ENCODE measurements at regions not wholly inside any gene's neighbourhood (a gene's known extent, or its start where the extent isn't known, plus 50 kb on each side); places are given as distances from the start of the nearest gene placed in this dataset.
A peak's percentile ranks its signal among the peaks of the same experiment; 100 is the strongest.
"Not testable (repeated sequence)": the region's sequence is repeated elsewhere in the genome, so short reads cannot be mapped to it uniquely, and the experiment has no call there.

DNA sequence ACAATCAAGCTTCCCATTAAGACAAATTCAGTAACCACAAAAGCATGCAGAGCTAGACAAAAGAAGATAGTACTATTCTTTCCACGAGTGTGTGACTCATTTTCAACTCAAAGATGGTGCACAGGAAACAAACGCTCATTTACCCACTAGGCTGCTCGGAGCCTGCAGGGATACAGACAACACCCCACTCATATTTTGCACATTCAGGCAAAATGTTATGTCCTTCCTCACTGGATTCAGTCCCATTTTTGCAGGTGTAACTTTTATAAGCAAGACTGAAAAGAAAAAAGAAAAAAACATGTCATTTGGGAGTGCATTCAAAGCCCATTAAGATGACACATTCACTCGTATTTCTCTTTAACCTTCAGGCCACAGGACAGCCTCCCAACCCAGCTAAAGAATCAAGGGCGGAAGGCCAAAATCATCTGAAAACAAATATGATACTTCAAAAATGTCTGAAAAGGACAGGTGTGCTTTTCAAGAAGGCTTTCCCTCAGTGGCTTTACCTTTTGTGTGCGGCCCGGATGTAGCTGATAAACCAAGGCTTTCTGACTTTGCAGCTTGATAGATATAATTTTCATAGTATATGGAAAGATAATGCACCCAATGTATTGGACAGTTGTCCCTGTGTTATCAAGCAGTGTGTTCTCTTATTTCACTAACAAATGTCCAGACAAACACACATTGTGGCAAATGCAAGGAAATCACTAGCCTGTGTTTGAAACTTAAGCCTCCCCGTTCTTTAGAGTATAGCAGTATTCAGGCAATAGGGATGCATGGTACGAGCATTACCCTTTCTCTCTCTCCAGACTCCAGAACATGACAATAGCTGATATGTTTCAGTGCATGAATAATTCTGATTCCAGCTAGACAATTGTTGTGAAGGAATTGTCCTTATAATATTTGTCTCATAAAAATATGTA lies 147.8 kb upstream of the KRR1 start:
- H3K36me3 Mint-ChIP-seq (ENCODE audit: insufficient read depth) = no peaks in the 10 kb centered on the region
- no peaks in the 10 kb centered on the region for H3K9me3 Mint-ChIP-seq
- DNase-seq (no peak), ATAC-seq (peak; percentile 59 to 62)
- H3K4me3 Mint-ChIP-seq = no peak overlapping the region
- H3K27me3 Mint-ChIP-seq (ENCODE audit: low read depth) = no peaks in the 10 kb centered on the region
- peaks cover 15% of the 10 kb centered on the region for H3K4me1 Mint-ChIP-seq (ENCODE audit: low read depth)

DNA sequence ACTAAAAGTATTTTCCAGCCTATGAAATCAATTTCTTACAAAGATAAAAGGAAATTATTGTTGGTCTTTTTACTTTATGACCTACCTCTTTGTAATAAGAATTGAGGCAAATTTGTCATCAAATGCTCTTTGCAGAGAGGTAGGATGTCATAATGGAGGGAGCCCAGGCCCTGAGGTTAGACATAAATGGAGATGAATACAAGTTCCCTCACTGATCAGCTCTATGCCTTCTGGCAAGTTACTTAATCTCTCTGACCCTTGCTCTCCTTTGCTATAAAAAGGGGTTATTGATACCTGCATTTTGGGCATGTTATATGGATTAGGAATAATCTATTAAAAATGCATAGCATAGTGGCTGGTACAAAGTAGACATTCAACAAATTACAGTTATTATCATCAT lies 146.9 kb upstream of the KRR1 start:
- peaks cover 15% of the 10 kb centered on the region for H3K4me1 Mint-ChIP-seq (ENCODE audit: low read depth)
- H3K4me3 Mint-ChIP-seq = no peak overlapping the region
- no peaks in the 10 kb centered on the region for H3K36me3 Mint-ChIP-seq (ENCODE audit: insufficient read depth)
- ATAC-seq = no peak
- H3K9me3 Mint-ChIP-seq = no peaks in the 10 kb centered on the region
- peaks cover 4% of the 10 kb centered on the region for H3K27me3 Mint-ChIP-seq (ENCODE audit: low read depth)
- no peak for DNase-seq

DNA sequence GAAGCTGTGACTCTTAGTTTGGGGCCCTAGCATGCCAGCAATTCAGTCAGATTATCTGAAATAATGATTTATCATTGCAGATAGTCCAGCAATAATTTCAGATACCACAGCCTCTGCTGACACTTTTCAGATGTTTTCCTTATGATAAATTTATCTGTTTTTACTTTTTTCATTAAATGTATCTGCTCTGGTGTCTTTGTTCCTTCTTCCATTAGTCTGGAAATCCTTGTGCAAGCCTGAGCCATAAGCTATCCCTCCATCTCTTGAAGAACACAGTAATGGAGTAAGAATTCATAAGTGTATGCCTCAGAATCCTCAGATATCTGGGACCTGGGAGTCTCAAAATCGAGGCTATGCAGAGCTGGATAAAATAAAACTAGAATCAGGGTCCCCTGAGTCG lies 146.4 kb upstream of the KRR1 start:
- no peak for ATAC-seq
- Mint-ChIP-seq H3K9me3 (no peaks in the 10 kb centered on the region), H3K4me1 (ENCODE audit: low read depth) (peaks cover 15% of the 10 kb centered on the region)

DNA sequence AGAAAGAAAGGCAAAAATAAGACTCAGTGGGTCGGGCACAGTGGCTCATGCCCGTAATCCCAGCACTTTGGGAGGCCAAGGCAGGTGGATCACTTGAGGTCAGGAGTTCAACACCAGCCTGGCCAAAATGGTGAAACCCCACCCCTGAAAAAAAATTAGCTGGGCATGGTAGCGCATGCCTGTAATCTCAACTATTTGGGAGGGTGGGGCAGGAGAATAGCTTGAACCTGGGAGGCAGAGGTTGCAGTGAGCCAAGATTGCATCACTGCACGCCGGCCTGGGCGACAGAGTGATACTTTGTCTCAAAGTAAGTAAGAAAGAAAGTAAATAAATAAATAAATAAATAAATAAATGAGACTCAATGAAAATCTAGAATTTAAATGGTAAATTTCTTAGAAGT lies 145.9 kb upstream of the KRR1 start:
- not testable (repeated sequence) for H3K4me3 Mint-ChIP-seq; H3K27me3 Mint-ChIP-seq (ENCODE audit: low read depth); H3K9me3 Mint-ChIP-seq; ATAC-seq; DNase-seq; H3K36me3 Mint-ChIP-seq (ENCODE audit: insufficient read depth)
- peaks cover 15% of the 10 kb centered on the region for H3K4me1 Mint-ChIP-seq (ENCODE audit: low read depth)

More for the DNA sequence above, 146.4 kb upstream of the KRR1 start:
- Mint-ChIP-seq H3K27me3 (ENCODE audit: low read depth) (peaks cover 5% of the 10 kb centered on the region), H3K4me3 (no peak overlapping the region), H3K36me3 (ENCODE audit: insufficient read depth) (no peaks in the 10 kb centered on the region)
- DNase-seq = no peak

DNA sequence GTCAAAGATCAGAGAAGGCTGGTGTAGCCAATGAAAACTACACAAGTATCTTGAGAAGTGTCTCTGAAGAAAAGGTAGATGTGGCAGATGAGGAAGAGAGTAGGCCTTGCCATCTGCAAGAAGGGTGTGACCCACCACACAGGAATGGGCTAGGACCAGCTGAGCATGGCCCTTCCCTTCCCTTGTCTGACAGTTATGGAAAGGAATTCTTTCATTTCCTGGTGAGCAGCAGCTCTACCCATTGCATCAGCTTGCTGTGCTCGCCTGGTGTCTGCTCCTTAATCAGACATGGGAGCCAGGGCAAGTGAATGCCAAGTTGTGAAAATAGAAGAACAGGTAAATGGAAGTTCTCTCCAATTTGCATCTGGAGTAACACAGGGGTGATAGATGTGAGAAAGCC lies 145.2 kb upstream of the KRR1 start:
- H3K9me3 Mint-ChIP-seq = no peaks in the 10 kb centered on the region
- ATAC-seq = no peak
- no peak overlapping the region for H3K4me3 Mint-ChIP-seq
- H3K4me1 Mint-ChIP-seq (ENCODE audit: low read depth) = peaks cover 15% of the 10 kb centered on the region
- no peaks in the 10 kb centered on the region for H3K36me3 Mint-ChIP-seq (ENCODE audit: insufficient read depth)
- no peak for DNase-seq
- H3K27me3 Mint-ChIP-seq (ENCODE audit: low read depth) = peaks cover 5% of the 10 kb centered on the region

DNA sequence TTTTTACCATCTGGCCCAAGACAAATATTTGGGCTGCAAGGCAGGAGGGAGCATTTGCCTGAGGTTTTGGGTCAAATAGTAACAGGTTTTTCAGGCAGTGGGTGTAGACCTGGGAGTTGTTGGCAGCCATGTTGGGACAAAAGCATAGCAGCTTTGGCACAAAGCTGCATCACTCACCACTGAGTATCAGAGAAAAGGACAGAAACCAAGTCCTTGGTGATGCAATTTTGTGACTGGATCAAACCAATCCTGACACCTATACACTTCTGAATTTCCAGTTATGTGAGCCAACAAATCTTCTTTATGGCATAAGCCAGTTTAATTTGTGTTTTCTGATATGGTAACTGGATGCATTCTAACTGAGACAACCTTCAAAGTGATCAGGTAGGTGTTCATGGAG lies 144.8 kb upstream of the KRR1 start:
- Mint-ChIP-seq H3K4me1 (ENCODE audit: low read depth) (peaks cover 15% of the 10 kb centered on the region), H3K36me3 (ENCODE audit: insufficient read depth) (no peaks in the 10 kb centered on the region), H3K4me3 (no peak overlapping the region), H3K9me3 (no peaks in the 10 kb centered on the region), H3K27me3 (ENCODE audit: low read depth) (peaks cover 9% of the 10 kb centered on the region)
- ATAC-seq (no peak), DNase-seq (no peak)

DNA sequence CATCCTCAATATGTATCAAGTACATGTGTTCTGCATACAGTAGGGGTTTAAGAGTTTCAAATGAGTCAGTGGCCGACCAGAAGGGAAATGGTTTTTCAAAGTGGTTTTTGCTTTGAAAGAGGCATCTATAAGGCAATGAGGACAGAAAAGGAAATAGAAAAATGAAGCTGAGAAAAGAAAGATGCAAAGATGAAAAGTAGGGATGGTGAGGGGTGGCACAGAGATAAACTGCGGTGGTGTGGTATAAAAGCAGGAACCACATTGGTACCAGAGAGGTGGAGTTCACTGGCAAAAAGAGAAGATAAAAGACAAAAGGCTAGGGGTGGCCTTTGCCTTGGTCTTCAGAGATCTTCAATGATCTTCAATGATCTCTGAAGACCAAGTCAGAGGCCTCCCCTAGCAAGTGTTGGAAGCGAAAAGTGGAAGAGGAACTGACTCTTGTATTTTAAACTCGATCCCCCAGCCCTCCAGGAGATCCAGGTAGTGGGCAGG lies 144.0 kb upstream of the KRR1 start:
- peaks cover 15% of the 10 kb centered on the region for H3K4me1 Mint-ChIP-seq (ENCODE audit: low read depth)
- DNase-seq = no peak

DNA sequence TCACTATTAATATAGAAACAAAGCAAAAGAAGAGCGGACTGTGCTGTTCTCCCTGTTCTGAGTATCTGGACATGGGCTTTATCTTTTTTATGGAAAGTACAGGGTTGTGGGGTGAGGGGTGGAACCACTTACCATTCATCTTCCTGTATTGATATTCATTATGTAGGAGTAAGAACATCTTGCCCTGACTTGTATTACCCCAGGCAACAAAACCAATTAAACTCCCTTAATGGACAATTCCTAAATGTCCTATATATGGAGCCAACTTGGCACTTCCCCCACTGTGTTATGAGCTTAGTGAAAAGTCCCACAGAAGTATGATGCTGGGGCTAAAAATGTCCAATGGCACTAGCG lies 139.9 kb upstream of the KRR1 start:
- Mint-ChIP-seq H3K9me3 (no peaks in the 10 kb centered on the region), H3K4me1 (ENCODE audit: low read depth) (peaks cover 10% of the 10 kb centered on the region), H3K4me3 (no peak overlapping the region), H3K27me3 (ENCODE audit: low read depth) (peaks cover 19% of the 10 kb centered on the region), H3K36me3 (ENCODE audit: insufficient read depth) (no peaks in the 10 kb centered on the region)
- ATAC-seq (no peak), DNase-seq (no peak)

More for the DNA sequence above, 144.0 kb upstream of the KRR1 start:
- peaks cover 13% of the 10 kb centered on the region for H3K27me3 Mint-ChIP-seq (ENCODE audit: low read depth)
- peak; percentile 16 to 29 for ATAC-seq
- no peaks in the 10 kb centered on the region for H3K36me3 Mint-ChIP-seq (ENCODE audit: insufficient read depth)
- H3K4me3 Mint-ChIP-seq = no peak overlapping the region
- H3K9me3 Mint-ChIP-seq = no peaks in the 10 kb centered on the region

DNA sequence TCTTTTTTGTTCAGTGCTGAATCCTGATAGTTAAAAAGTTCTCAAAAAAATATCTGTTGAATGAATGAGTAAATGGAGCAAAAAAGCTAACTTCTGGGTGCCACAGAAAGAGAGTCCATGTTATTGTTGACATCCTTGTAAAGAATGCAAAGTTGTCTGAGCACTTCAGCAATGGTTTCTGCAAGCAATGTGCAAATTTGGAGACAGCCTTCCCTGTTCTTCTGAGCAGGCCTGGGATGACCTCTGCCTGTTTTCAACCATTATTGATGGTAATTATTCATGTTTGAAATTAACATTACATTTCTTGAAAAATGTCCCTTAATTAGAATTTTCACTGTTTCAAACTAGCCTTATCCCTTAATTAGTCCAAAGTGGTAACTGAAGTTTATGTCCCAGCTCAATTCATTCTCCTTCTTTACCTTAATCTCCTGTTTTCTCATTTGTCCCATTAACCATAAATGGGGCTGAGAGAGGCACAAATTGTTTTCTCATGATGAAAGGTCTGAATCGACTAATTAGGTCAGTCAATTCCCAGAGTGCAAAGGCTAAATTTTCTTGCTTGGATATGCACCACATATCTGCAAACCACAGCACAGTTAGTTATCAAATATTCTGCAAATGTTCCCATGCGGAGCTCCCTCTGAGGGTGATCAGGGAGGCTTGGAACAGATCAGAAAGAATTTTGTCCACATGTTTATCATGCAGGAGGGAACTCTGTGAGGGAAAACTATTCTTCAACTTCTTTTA lies 139.4 kb upstream of the KRR1 start:
- Mint-ChIP-seq H3K27me3 (ENCODE audit: low read depth) (peaks cover 19% of the 10 kb centered on the region), H3K9me3 (no peaks in the 10 kb centered on the region), H3K4me3 (no peak overlapping the region), H3K4me1 (ENCODE audit: low read depth) (peaks cover 10% of the 10 kb centered on the region), H3K36me3 (ENCODE audit: insufficient read depth) (no peaks in the 10 kb centered on the region)
- DNase-seq (no peak), ATAC-seq (no peak)

DNA sequence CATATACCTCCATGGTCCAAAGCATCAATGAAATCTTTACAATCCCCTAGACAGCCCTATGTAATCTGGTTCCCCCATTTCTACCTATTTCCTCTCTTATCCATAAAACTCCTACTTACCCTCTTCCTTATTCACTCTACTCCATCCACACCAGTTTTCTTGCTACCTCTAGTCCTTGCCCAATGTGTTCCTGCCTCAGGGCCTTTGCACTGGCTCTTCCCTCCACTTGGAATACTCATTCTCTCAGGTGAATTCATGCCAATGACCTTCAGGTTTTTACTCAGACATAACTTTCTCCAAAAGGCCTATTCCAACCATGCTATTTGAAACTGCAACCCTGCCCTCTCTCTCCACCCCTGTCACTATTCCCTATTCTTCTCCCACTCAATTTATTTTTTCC lies 138.7 kb upstream of the KRR1 start:
- peaks cover 19% of the 10 kb centered on the region for H3K27me3 Mint-ChIP-seq (ENCODE audit: low read depth)

DNA sequence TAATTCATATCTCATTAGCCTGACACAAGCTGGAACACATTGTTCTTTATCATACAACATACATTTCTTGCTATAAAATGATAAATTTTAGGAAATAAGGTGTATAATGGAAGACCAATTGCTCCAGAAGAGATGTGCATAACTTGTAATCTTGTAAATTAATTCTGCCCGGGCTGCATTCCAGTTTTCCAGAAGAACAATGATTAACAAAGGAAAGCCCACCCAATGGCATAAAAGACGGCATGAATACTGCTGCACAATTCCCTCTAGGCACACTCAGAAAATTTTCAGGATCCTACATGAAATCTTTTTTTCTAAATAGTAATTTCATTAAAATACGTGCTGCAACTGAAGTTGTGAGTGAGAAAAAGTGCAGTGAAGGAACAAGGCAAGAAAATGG lies 137.4 kb upstream of the KRR1 start:
- Mint-ChIP-seq H3K4me1 (ENCODE audit: low read depth) (peaks cover 2% of the 10 kb centered on the region), H3K27me3 (ENCODE audit: low read depth) (peaks cover 19% of the 10 kb centered on the region), H3K4me3 (no peak overlapping the region), H3K36me3 (ENCODE audit: insufficient read depth) (no peaks in the 10 kb centered on the region), H3K9me3 (no peaks in the 10 kb centered on the region)
- DNase-seq = no peak
- ATAC-seq = no peak

More for the DNA sequence above, 138.7 kb upstream of the KRR1 start:
- DNase-seq (no peak), ATAC-seq (no peak)
- H3K4me3 Mint-ChIP-seq = no peak overlapping the region
- no peaks in the 10 kb centered on the region for H3K36me3 Mint-ChIP-seq (ENCODE audit: insufficient read depth)
- peaks cover 3% of the 10 kb centered on the region for H3K4me1 Mint-ChIP-seq (ENCODE audit: low read depth)
- H3K9me3 Mint-ChIP-seq = no peaks in the 10 kb centered on the region

DNA sequence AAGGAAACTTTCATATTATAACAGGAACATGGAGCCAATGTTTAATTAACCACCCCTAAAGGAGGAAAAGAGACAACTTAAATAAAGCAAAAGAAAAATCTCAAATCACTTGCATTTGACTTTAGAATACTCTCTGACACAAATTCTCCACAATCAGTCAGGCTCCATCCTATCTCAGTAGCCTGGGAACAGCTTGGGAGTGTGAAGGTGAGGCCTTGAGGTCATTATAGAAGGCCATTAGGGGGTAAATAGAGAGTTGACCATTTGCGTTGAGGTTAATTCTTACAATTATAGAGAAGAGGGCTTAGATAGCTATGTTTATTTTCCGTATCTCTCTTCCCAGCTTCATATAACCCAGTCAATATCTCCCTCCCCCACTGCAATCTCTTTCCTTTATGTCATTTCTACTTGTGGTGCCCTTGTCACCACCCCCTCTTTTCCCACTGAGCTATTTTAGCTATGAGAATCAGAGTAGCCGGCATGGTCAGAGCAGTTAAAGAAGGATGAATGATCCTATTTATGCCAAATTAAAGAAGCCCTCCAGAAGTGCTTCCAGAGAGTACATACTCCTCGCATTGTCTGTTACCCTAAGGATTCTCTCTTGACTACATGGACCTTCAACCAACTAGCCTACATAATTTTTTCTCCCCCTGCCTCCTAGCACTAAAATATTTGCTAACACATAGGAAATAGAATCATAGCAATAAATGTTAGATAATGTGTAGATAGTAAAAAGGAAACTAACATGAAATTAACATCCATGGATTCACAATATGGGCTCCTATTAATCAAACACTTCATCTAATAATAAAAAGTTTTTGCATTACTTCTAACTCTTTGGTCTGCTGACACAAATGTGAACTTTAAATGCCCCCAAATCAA lies 135.2 kb upstream of the KRR1 start:
- Mint-ChIP-seq H3K4me1 (ENCODE audit: low read depth) (peaks cover 11% of the 10 kb centered on the region), H3K36me3 (ENCODE audit: insufficient read depth) (no peaks in the 10 kb centered on the region), H3K4me3 (no peak overlapping the region), H3K9me3 (no peaks in the 10 kb centered on the region), H3K27me3 (ENCODE audit: low read depth) (peaks cover 14% of the 10 kb centered on the region)
- no peak for DNase-seq
- no peak for ATAC-seq

DNA sequence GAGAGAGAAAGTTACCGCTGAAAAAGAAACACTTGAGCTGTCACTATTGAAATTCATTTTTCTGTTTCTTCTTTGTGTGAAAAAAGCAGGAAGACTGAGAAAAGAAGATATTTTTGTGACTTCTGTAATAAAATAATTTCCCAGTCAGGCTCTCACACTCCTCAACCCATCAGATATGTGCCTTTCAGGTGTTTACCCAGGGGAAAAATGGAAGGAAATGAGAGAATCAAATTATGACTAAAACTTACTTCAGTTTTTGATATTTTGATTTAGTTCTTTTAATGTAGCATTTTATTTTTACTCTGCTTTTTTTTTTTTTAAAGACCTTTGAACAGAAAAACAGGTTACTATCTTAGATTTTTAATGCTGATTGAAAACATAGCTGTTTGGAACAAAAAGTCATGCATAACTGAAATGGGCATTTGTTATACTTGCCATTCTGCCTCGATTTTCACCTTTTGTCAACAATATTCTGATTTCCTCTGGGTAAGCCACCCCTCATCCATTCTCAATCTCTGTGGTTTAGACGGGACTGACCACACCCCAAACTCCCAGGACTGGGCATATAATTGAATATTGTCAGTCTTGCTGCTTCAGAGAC lies 133.2 kb upstream of the KRR1 start:
- Mint-ChIP-seq H3K4me1 (ENCODE audit: low read depth) (peaks cover 26% of the 10 kb centered on the region), H3K9me3 (no peaks in the 10 kb centered on the region), H3K36me3 (ENCODE audit: insufficient read depth) (no peaks in the 10 kb centered on the region), H3K4me3 (no peak overlapping the region), H3K27me3 (ENCODE audit: low read depth) (peaks cover 4% of the 10 kb centered on the region)
- DNase-seq (no peak), ATAC-seq (no peak)

DNA sequence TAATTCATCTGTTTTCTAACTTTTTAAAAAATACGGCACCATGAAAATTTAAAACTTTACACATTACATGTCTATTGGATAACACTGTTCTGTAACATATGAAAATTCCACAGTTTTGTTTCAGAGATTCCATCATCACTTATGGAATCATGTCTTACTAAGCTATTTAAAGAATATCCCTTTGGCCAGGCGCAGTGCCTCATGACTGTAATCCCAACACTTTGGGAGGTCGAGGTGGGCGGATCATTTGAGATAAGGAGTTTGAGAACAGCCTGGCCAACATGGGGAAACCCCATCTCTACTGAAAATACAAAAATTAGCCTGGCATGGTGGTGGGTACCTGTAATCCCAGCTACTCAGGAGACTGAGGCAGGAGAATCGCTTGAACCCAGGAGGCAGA lies 131.7 kb upstream of the KRR1 start:
- H3K36me3 Mint-ChIP-seq (ENCODE audit: insufficient read depth); DNase-seq; H3K9me3 Mint-ChIP-seq; H3K27me3 Mint-ChIP-seq (ENCODE audit: low read depth); H3K4me3 Mint-ChIP-seq; ATAC-seq: not testable (repeated sequence)
- peaks cover 26% of the 10 kb centered on the region for H3K4me1 Mint-ChIP-seq (ENCODE audit: low read depth)
